Stimulated activated naive CD8-positive, alpha-beta T cell treated with anti-CD3 and anti-CD28 coated beads, Interleukin-15, amount 100 ng/mL, for 72 hours (primary cell): ENCODE measurements at regions not wholly inside any gene's neighbourhood (a gene's known extent, or its start where the extent isn't known, plus 50 kb on each side); places are given as distances from the start of the nearest gene placed in this dataset.
"Not testable (repeated sequence)": the region's sequence is repeated elsewhere in the genome, so short reads cannot be mapped to it uniquely, and the experiment has no call there.

Experiments
- ATAC-seq: fragments of 150-1000 bp; cut with Tn5 transposase; 2 replicates; pipeline ENCODE4 v1.10.0; 2021; ENCODE audit warnings: mild to moderate bottlenecking, moderate library complexity
- DNase-seq, 2 donors: peaks; one replicate each; pipeline ENCODE4 v3.0.0; 2021 to 2022
- H3K27ac Mint-ChIP-seq, 2 donors: one replicate each; pipeline ENCODE4 v1.8.0; 2022; ENCODE audit warnings: mild to moderate bottlenecking in 2 of 2, mixed read lengths in 2 of 2, moderate library complexity in 2 of 2
- H3K27me3 Mint-ChIP-seq: one replicate; pipeline ENCODE4 v1.8.0; 2022; ENCODE audit warnings: mixed read lengths
- H3K4me1 Mint-ChIP-seq: one replicate; pipeline ENCODE4 v1.8.0; 2022; ENCODE audit warnings: mild to moderate bottlenecking, mixed read lengths
- H3K4me3 Mint-ChIP-seq, 2 donors: one replicate each; pipeline ENCODE4 v1.8.0; 2022; ENCODE audit warnings: mild to moderate bottlenecking in 2 of 2, mixed read lengths in 2 of 2, moderate library complexity in 1 of 2
- H3K9me3 Mint-ChIP-seq, 2 donors: one replicate each; pipeline ENCODE4 v1.8.0; 2022; ENCODE audit warnings: mixed read lengths in 2 of 2

GRCh38 chr10:78207216-78207615, 173.6 kb downstream of the RPS24 start:
- no peak overlapping the region for H3K27ac Mint-ChIP-seq

DNA sequence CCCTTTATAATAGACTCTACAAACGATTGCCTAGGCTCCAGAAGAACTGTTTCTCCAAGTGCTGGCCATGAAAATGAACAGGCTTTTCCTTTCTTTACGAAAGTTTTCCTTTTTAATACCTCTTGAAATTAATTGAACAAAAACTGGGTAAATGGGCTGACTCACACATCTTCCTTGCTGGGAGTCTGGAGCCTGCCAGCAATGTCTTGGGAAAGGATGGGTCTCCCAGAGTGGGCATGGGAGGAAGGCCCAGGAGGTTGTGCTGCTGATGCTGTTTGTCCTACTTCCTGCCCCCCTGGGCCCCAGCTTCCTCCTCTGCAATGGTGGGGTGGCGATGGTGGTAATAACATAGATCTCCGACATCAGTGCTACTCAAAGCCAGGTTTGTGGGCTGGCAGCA, 174.1 kb downstream of the RPS24 start:
- DNase-seq, result no peak
- no peak overlapping the region for H3K4me3 Mint-ChIP-seq
- peaks cover 21% of the 10 kb centered on the region for H3K4me1 Mint-ChIP-seq
- ATAC-seq, result no peak
- no peaks in the 10 kb centered on the region for H3K27me3 Mint-ChIP-seq
- H3K27ac Mint-ChIP-seq, result no peak overlapping the region
- H3K9me3 Mint-ChIP-seq, result no peaks in the 10 kb centered on the region

More at GRCh38 chr10:78207216-78207615, 173.6 kb downstream of the RPS24 start:
- peaks cover 21% of the 10 kb centered on the region for H3K4me1 Mint-ChIP-seq
- DNase-seq, result no peak
- no peaks in the 10 kb centered on the region for H3K9me3 Mint-ChIP-seq
- ATAC-seq, result no peak
- no peak overlapping the region for H3K4me3 Mint-ChIP-seq
- H3K27me3 Mint-ChIP-seq, result no peaks in the 10 kb centered on the region

DNA sequence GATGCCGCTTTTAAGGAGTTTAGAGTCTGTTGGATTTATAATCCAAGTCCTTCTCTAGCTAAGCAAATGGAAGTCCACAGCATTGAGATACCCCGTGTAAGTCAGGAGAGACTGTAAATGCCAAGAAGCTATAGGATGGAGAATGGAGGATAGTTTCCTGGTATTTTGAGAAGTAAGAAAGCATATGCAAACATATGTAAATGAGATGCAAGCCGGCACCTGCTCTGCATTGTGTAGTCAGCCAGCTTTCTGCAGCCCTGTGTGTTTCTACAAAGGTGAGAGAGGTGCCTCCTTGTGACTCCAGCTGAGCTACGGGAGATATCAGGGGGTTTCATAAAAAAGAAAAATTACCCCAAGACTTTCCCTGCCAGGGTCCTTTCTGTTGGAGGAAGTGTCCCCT, 176.3 kb downstream of the RPS24 start:
- no peaks in the 10 kb centered on the region for H3K9me3 Mint-ChIP-seq
- H3K4me1 Mint-ChIP-seq, result peaks cover 20% of the 10 kb centered on the region
- DNase-seq, result no peak
- peaks cover 6% of the 10 kb centered on the region for H3K27me3 Mint-ChIP-seq
- no peak for ATAC-seq
- no peak overlapping the region for H3K4me3 Mint-ChIP-seq
- H3K27ac Mint-ChIP-seq, result no peak overlapping the region

DNA sequence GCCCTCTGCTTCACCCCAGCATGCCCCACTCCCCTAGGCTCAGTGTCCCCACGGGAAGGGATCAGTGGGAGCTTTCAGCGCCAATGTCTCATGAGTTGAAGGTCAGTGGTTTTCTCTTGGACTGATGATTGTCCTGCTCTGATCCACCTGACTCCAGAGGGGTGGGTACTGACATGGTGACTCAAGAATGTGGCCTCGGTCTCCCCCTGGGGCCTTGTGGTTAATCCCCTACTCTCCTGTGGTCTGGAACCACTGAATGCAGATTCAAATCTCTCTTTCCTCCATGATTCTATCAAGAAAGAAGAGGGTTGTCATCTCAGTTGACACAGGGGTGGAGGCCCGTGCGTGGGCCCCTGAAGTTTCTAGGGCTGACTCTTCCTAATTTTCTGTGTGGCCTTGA, 176.9 kb downstream of the RPS24 start:
- DNase-seq (no peak), ATAC-seq (peak; percentile 25)
- H3K9me3 Mint-ChIP-seq, result no peaks in the 10 kb centered on the region
- H3K27ac Mint-ChIP-seq, result no peak overlapping the region
- peaks cover 20% of the 10 kb centered on the region for H3K4me1 Mint-ChIP-seq
- H3K27me3 Mint-ChIP-seq, result peaks cover 10% of the 10 kb centered on the region
- H3K4me3 Mint-ChIP-seq, result no peak overlapping the region

DNA sequence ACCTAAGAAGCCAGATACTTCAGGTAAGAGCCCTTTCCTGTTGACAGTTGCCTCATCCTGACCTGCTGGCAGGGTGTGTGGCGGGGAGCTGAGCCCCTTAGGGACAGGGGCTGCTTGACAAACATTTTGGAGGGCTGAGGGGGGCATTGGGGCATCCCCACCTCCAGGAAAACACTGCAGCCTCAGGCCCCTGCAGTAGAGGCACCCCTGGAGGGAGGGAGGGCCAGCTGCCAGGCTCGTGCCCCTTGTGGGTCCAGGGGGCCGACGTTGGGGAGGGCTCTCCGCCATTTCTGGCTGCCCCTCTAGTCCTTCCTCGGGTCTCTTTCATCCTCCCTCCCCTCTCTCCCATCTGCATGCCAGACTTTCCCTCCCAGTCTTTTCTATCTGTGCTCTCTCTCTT, 177.3 kb downstream of the RPS24 start:
- Mint-ChIP-seq H3K27me3 (peaks cover 10% of the 10 kb centered on the region), H3K27ac (no peak overlapping the region), H3K9me3 (no peaks in the 10 kb centered on the region), H3K4me3 (no peak overlapping the region), H3K4me1 (peaks cover 20% of the 10 kb centered on the region)
- ATAC-seq, result no peak
- DNase-seq, result no peak

GRCh38 chr10:78211561-78212051, 177.9 kb downstream of the RPS24 start:
- no peak for ATAC-seq
- Mint-ChIP-seq H3K9me3 (no peaks in the 10 kb centered on the region), H3K27ac (no peak overlapping the region), H3K4me1 (peaks cover 18% of the 10 kb centered on the region), H3K4me3 (no peak overlapping the region), H3K27me3 (peaks cover 12% of the 10 kb centered on the region)
- no peak for DNase-seq

- Mint-ChIP-seq H3K27ac (no peak overlapping the region), H3K4me1 (peaks cover 18% of the 10 kb centered on the region), H3K4me3 (no peak overlapping the region), H3K9me3 (no peaks in the 10 kb centered on the region), H3K27me3 (peaks cover 18% of the 10 kb centered on the region)
- no peak for DNase-seq
- ATAC-seq, result no peak
Measured at GRCh38 chr10:78212060-78212785, 178.6 kb downstream of the RPS24 start.

GRCh38 chr10:78212786-78213175, 179.1 kb downstream of the RPS24 start:
- ATAC-seq (no peak), DNase-seq (no peak)
- no peak overlapping the region for H3K27ac Mint-ChIP-seq
- H3K9me3 Mint-ChIP-seq, result no peaks in the 10 kb centered on the region
- H3K4me3 Mint-ChIP-seq, result no peak overlapping the region
- peaks cover 18% of the 10 kb centered on the region for H3K4me1 Mint-ChIP-seq
- H3K27me3 Mint-ChIP-seq, result peaks cover 24% of the 10 kb centered on the region

GRCh38 chr10:78214955-78215354, 181.3 kb downstream of the RPS24 start:
- no peak overlapping the region for H3K4me3 Mint-ChIP-seq
- H3K27me3 Mint-ChIP-seq, result peaks cover 39% of the 10 kb centered on the region
- DNase-seq (no peak), ATAC-seq (no peak)
- no peaks in the 10 kb centered on the region for H3K9me3 Mint-ChIP-seq
- peak overlapping the region; percentile 16 to 29 for H3K27ac Mint-ChIP-seq
- peaks cover 18% of the 10 kb centered on the region for H3K4me1 Mint-ChIP-seq

GRCh38 chr10:78215645-78216044, 182.0 kb downstream of the RPS24 start:
- H3K9me3 Mint-ChIP-seq, result no peaks in the 10 kb centered on the region
- peaks cover 46% of the 10 kb centered on the region for H3K27me3 Mint-ChIP-seq
- H3K4me3 Mint-ChIP-seq, result no peak overlapping the region
- peaks cover 15% of the 10 kb centered on the region for H3K4me1 Mint-ChIP-seq
- no peak overlapping the region for H3K27ac Mint-ChIP-seq
- no peak for ATAC-seq
- DNase-seq, result no peak

GRCh38 chr10:78217336-78217735, 183.7 kb downstream of the RPS24 start:
- Mint-ChIP-seq H3K9me3 (no peaks in the 10 kb centered on the region), H3K27me3 (peaks cover 47% of the 10 kb centered on the region), H3K4me1 (peaks cover 12% of the 10 kb centered on the region), H3K27ac (no peak overlapping the region), H3K4me3 (no peak overlapping the region)
- ATAC-seq, result no peak
- DNase-seq, result no peak

DNA sequence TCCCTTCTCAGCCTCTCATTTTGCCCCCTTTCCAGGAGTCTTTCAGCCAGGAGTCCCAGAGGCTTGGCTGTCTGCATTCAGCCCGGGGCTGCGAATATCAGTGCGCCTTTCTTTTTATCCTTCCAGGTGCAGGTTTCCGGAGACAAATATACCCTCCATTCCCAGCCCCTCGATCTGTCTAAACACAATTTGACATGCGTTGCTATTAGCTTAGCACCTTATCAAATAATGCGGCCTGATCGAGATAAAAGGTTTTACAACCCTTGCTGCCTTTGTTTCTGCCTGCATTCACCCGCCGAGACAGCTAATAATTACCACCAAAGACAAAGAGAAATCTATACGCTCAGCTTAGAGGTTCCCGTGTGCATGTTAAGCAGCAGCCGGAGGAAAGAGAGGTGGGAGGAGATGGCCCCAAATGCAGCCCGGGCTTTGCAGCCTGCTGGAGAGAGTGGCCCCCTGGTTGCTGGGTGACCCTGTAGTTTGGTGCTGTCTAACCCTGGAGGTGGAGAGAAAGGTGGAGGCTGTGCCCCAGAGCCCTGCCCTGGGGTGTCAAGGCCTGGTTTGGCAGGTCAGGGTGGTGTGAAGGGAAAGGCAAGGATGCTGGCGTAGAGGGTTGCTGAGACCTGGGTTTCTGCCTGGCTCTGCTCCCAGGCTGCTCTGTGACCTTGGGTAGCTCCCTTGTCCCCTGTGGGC, 185.3 kb downstream of the RPS24 start:
- H3K27me3 Mint-ChIP-seq, result peaks cover 47% of the 10 kb centered on the region
- ATAC-seq (no peak), DNase-seq (no peak)
- H3K9me3 Mint-ChIP-seq, result no peaks in the 10 kb centered on the region
- H3K4me1 Mint-ChIP-seq, result peaks cover 12% of the 10 kb centered on the region
- H3K4me3 Mint-ChIP-seq, result no peak overlapping the region
- peak overlapping the region in 1 of 2 donors; percentile 20 for H3K27ac Mint-ChIP-seq

- peaks cover 46% of the 10 kb centered on the region for H3K27me3 Mint-ChIP-seq
Measured at GRCh38 chr10:78219568-78219967, 185.9 kb downstream of the RPS24 start.

GRCh38 chr10:78220781-78221180, 187.1 kb downstream of the RPS24 start:
- Mint-ChIP-seq H3K4me1 (peaks cover 2% of the 10 kb centered on the region), H3K27ac (no peak overlapping the region), H3K4me3 (no peak overlapping the region), H3K9me3 (no peaks in the 10 kb centered on the region), H3K27me3 (peaks cover 37% of the 10 kb centered on the region)
- no peak for ATAC-seq
- no peak for DNase-seq

More at GRCh38 chr10:78219568-78219967, 185.9 kb downstream of the RPS24 start:
- H3K27ac Mint-ChIP-seq, DNase-seq, H3K4me3 Mint-ChIP-seq, H3K9me3 Mint-ChIP-seq, ATAC-seq: not testable (repeated sequence)
- peaks cover 12% of the 10 kb centered on the region for H3K4me1 Mint-ChIP-seq

- Mint-ChIP-seq H3K4me3 (no peak overlapping the region), H3K4me1 (no peaks in the 10 kb centered on the region), H3K9me3 (no peaks in the 10 kb centered on the region), H3K27me3 (peaks cover 29% of the 10 kb centered on the region), H3K27ac (peak overlapping the region in 1 of 2 donors; percentile 76)
- ATAC-seq (peak; percentile 6), DNase-seq (no peak)
Measured at GRCh38 chr10:78222096-78222790, 188.6 kb downstream of the RPS24 start.

GRCh38 chr10:78223088-78223487, 189.4 kb downstream of the RPS24 start:
- Mint-ChIP-seq H3K4me1 (no peaks in the 10 kb centered on the region), H3K27me3 (peaks cover 20% of the 10 kb centered on the region), H3K4me3 (no peak overlapping the region), H3K9me3 (no peaks in the 10 kb centered on the region), H3K27ac (no peak overlapping the region)
- DNase-seq (no peak), ATAC-seq (no peak)
